ENCODE measurements at regions not wholly inside any gene's neighbourhood (a gene's known extent, or its start where the extent isn't known, plus 50 kb on each side); places are given as distances from the start of the nearest gene placed in this dataset.

- TF ChIP-seq FOXM1 (IDR thresholded peaks at IDR 0.05; ENCODE audit: borderline replicate concordance) (no peak), FOXK2 (IDR thresholded peaks at IDR 0.05) (no peak), SP1 (IDR thresholded peaks at IDR 0.05) (no peak), SUZ12 (IDR thresholded peaks at IDR 0.05) (no peak), CTBP1 (IDR thresholded peaks at IDR 0.05; ENCODE audit: borderline replicate concordance) (no peak), BHLHE40 (IDR thresholded peaks at IDR 0.05; ENCODE audit: borderline replicate concordance) (no peak), ARNT (IDR thresholded peaks at IDR 0.05) (no peak), NFRKB (IDR thresholded peaks at IDR 0.05) (no peak), TARDBP (IDR thresholded peaks at IDR 0.05) (no peak), L3MBTL2 (conservative IDR thresholded peaks at IDR 0.05) (no peak), HDGF (IDR thresholded peaks at IDR 0.05; ENCODE audit: borderline replicate concordance) (no peak), LEF1 (IDR thresholded peaks at IDR 0.05; ENCODE audit: borderline replicate concordance) (no peak), ELF4 (IDR thresholded peaks at IDR 0.05) (no peak), PKNOX1 (IDR thresholded peaks at IDR 0.05) (no peak), FOXA1 (IDR thresholded peaks at IDR 0.05) (no peak), ZNF384 (IDR thresholded peaks at IDR 0.05) (no peak)
- DNase-seq (ENCODE audit: extremely low spot score): no peak
- ChIA-PET CTCF (no interaction called here), POLR2A (no interaction called here)
These were observed 80.4 kb upstream of the GPR26 start for GRCh38 chr10:123585477-123586445.

- TF ChIP-seq TARDBP (IDR thresholded peaks at IDR 0.05) (no peak), FOXA1 (IDR thresholded peaks at IDR 0.05) (no peak), SP1 (IDR thresholded peaks at IDR 0.05) (no peak), ARNT (IDR thresholded peaks at IDR 0.05) (no peak), FOXM1 (IDR thresholded peaks at IDR 0.05; ENCODE audit: borderline replicate concordance) (no peak), LEF1 (IDR thresholded peaks at IDR 0.05; ENCODE audit: borderline replicate concordance) (no peak), PKNOX1 (IDR thresholded peaks at IDR 0.05) (no peak), L3MBTL2 (conservative IDR thresholded peaks at IDR 0.05) (no peak), BHLHE40 (IDR thresholded peaks at IDR 0.05; ENCODE audit: borderline replicate concordance) (no peak), HDGF (IDR thresholded peaks at IDR 0.05; ENCODE audit: borderline replicate concordance) (no peak), NFRKB (IDR thresholded peaks at IDR 0.05) (no peak), SUZ12 (IDR thresholded peaks at IDR 0.05) (no peak)
- CTCF ChIA-PET: no interaction called here
These were observed 79.0 kb upstream of the GPR26 start for GRCh38 chr10:123587110-123587509.

GRCh38 chr10:123588386-123588914 is 77.7 kb upstream of the GPR26 start:
- ChIA-PET CTCF (no interaction called here), POLR2A (no interaction called here)
- TF ChIP-seq L3MBTL2 (conservative IDR thresholded peaks at IDR 0.05) (no peak), SUZ12 (IDR thresholded peaks at IDR 0.05) (no peak), ELF4 (IDR thresholded peaks at IDR 0.05) (no peak), FOXK2 (IDR thresholded peaks at IDR 0.05) (no peak), HDGF (IDR thresholded peaks at IDR 0.05; ENCODE audit: borderline replicate concordance) (no peak), PKNOX1 (IDR thresholded peaks at IDR 0.05) (no peak), FOXA1 (IDR thresholded peaks at IDR 0.05) (no peak), TARDBP (IDR thresholded peaks at IDR 0.05) (no peak), ARNT (IDR thresholded peaks at IDR 0.05) (no peak), ZNF384 (IDR thresholded peaks at IDR 0.05) (no peak), CTBP1 (IDR thresholded peaks at IDR 0.05; ENCODE audit: borderline replicate concordance) (no peak), SP1 (IDR thresholded peaks at IDR 0.05) (no peak), BHLHE40 (IDR thresholded peaks at IDR 0.05; ENCODE audit: borderline replicate concordance) (no peak), LEF1 (IDR thresholded peaks at IDR 0.05; ENCODE audit: borderline replicate concordance) (no peak), NFRKB (IDR thresholded peaks at IDR 0.05) (no peak), FOXM1 (IDR thresholded peaks at IDR 0.05; ENCODE audit: borderline replicate concordance) (no peak)
- no peak for DNase-seq (ENCODE audit: extremely low spot score)

More at GRCh38 chr10:123587110-123587509, 79.0 kb upstream of the GPR26 start:
- DNase-seq (ENCODE audit: extremely low spot score): no peak
- POLR2A ChIA-PET: no interaction called here

GRCh38 chr10:123595661-123596060 is 70.5 kb upstream of the GPR26 start:
- ChIA-PET CTCF (no interaction called here), POLR2A (no interaction called here)
- TF ChIP-seq FOXA1 (IDR thresholded peaks at IDR 0.05) (no peak), NFRKB (IDR thresholded peaks at IDR 0.05) (no peak), LEF1 (IDR thresholded peaks at IDR 0.05; ENCODE audit: borderline replicate concordance) (no peak), CTBP1 (IDR thresholded peaks at IDR 0.05; ENCODE audit: borderline replicate concordance) (no peak)
- DNase-seq (ENCODE audit: extremely low spot score): no peak

- DNase-seq (ENCODE audit: extremely low spot score): no peak
- CTCF ChIA-PET: no interaction called here
- POLR2A ChIA-PET: no interaction called here
- TF ChIP-seq FOXM1 (IDR thresholded peaks at IDR 0.05; ENCODE audit: borderline replicate concordance) (no peak), BHLHE40 (IDR thresholded peaks at IDR 0.05; ENCODE audit: borderline replicate concordance) (no peak)
These were observed 68.5 kb upstream of the GPR26 start for GRCh38 chr10:123597676-123598075.

- no peak for DNase-seq (ENCODE audit: extremely low spot score)
- CTCF ChIA-PET: no interaction called here
- no peak for TF ChIP-seq CTBP1 (IDR thresholded peaks at IDR 0.05; ENCODE audit: borderline replicate concordance)
- no peak for TF ChIP-seq NFRKB (IDR thresholded peaks at IDR 0.05)
- POLR2A ChIA-PET: no interaction called here
These were observed 66.7 kb upstream of the GPR26 start for GRCh38 chr10:123599366-123599849.

Measured in HEK293T (cell line).